Keratinocyte (primary cell): ENCODE measurements at regions not wholly inside any gene's neighbourhood (a gene's known extent, or its start where the extent isn't known, plus 50 kb on each side); places are given as distances from the start of the nearest gene placed in this dataset.

Source experiments
- DNase-seq: peaks from one replicate; pipeline ENCODE4 v3.0.0-alpha.2; 2011; ENCODE audit warnings: low read depth, missing footprints, low spot score
- FAIRE-seq: peaks from 2 replicates; lab custom pipeline; 2011; peaks lifted over from hg19 to GRCh38; lab: Jason Lieb, UNC
- H2AFZ ChIP-seq: 2 replicates; pipeline ENCODE4 v1.6.0; 2012; ENCODE audit warnings: low read length, control low read depth, inconsistent platforms; ENCODE audit not compliant: control insufficient read depth
- H3K27ac ChIP-seq: 2 replicates; pipeline ENCODE4 v1.5.1; 2011; ENCODE audit warnings: low read length; ENCODE audit not compliant: control insufficient read depth, insufficient read depth
- H3K27me3 ChIP-seq: 3 replicates; pipeline ENCODE4 v1.6.0; 2011; ENCODE audit warnings: low read length; ENCODE audit not compliant: control insufficient read depth, insufficient read depth; ENCODE audit errors: extremely low read depth
- H3K36me3 ChIP-seq, 2 experiments: 2 replicates in 1 of 2; 3 replicates in 1 of 2; pipeline ENCODE4 v1.5.1; 2011; ENCODE audit warnings: low read length in 2 of 2, mild to moderate bottlenecking in 1 of 2; ENCODE audit not compliant: control insufficient read depth in 2 of 2, insufficient read depth in 2 of 2; ENCODE audit errors: extremely low read depth in 1 of 2
- H3K4me1 ChIP-seq: 3 replicates; pipeline ENCODE4 v1.5.1; 2011; ENCODE audit warnings: low read length; ENCODE audit not compliant: control insufficient read depth, insufficient read depth; ENCODE audit errors: extremely low read depth
- H3K4me2 ChIP-seq: 3 replicates; pipeline ENCODE4 v1.6.0; 2011; ENCODE audit warnings: low read depth, low read length; ENCODE audit not compliant: control insufficient read depth, insufficient read depth; ENCODE audit errors: extremely low read depth
- H3K4me3 ChIP-seq, 3 experiments: fragments of 200-600 bp in 1 of 3; sonication (generic) in 1 of 3; 2 replicates in 2 of 3; 3 replicates in 1 of 3; pipeline ENCODE4 v1.5.1; 2011 to 2016; ENCODE audit warnings: low read length in 3 of 3, mild to moderate bottlenecking in 3 of 3, control low read depth in 2 of 3, inconsistent platforms in 1 of 3, low read depth in 1 of 3, mixed read lengths in 1 of 3, mixed run types in 1 of 3, moderate library complexity in 1 of 3; ENCODE audit not compliant: control insufficient read depth in 2 of 3, insufficient read depth in 2 of 3; ENCODE audit errors: extremely low read depth in 1 of 3
- H3K79me2 ChIP-seq: 2 replicates; pipeline ENCODE4 v1.6.0; 2012; ENCODE audit warnings: low read length; ENCODE audit not compliant: control insufficient read depth, insufficient read depth
- H3K9ac ChIP-seq: 3 replicates; pipeline ENCODE4 v1.6.0; 2011; ENCODE audit warnings: low read length; ENCODE audit not compliant: control insufficient read depth, insufficient read depth; ENCODE audit errors: extremely low read depth
- H3K9me1 ChIP-seq: 3 replicates; pipeline ENCODE4 v1.6.0; 2011; ENCODE audit warnings: low read length; ENCODE audit not compliant: control insufficient read depth, insufficient read depth; ENCODE audit errors: extremely low read depth
- H3K9me3 ChIP-seq: 2 replicates; pipeline ENCODE4 v1.5.1; 2012; ENCODE audit warnings: low read depth, low read length; ENCODE audit not compliant: control insufficient read depth
- H4K20me1 ChIP-seq: 3 replicates; pipeline ENCODE4 v1.6.0; 2011; ENCODE audit warnings: low read length; ENCODE audit not compliant: control insufficient read depth, insufficient read depth; ENCODE audit errors: extremely low read depth
- CTCF ChIP-seq, 3 experiments: IDR thresholded peaks in 1 of 3; conservative IDR thresholded peaks in 1 of 3; optimal IDR thresholded peaks in 1 of 3; 2 replicates in 2 of 3; 3 replicates in 1 of 3; pipeline versions ENCODE3 to v1.5.1; 2011; ENCODE audit warnings: low read length in 3 of 3, mild to moderate bottlenecking in 3 of 3, moderate library complexity in 2 of 3, control low read depth in 1 of 3, inconsistent platforms in 1 of 3; ENCODE audit not compliant: insufficient read depth in 2 of 3; ENCODE audit errors: extremely low read depth in 1 of 3
- EZH2 ChIP-seq: IDR thresholded peaks from one replicate; pipeline ENCODE4 v1.6.1; 2012; ENCODE audit warnings: inconsistent platforms, mild to moderate bottlenecking, low read length, moderate library complexity
- dilution Hi-C: fragments of 300-500 bp; cut with MboI; formaldehyde crosslinking; loops from one replicate; pipeline ENCODE4 v1.7.0; 2020; ENCODE audit warnings: low sequenced_read_pairs; ENCODE audit not compliant: extremely low pct_ligation_motif_present

- no peak overlapping the region for H2AFZ ChIP-seq
- dilution Hi-C loops: no loop called here
- H3K4me3 ChIP-seq: no peak overlapping the region
- no peaks in the 10 kb centered on the region for H3K9me1 ChIP-seq
- H3K27ac ChIP-seq: no peak overlapping the region
- H3K9me3 ChIP-seq: no peaks in the 10 kb centered on the region
- H3K4me1 ChIP-seq: no peaks in the 10 kb centered on the region
- no peaks in the 10 kb centered on the region for H4K20me1 ChIP-seq
- FAIRE-seq: no peak
- TF ChIP-seq EZH2 (no peak), CTCF (optimal IDR thresholded peaks at IDR 0.05 in 1 of 3, IDR thresholded peaks at IDR 0.05 in 1 of 3, conservative IDR thresholded peaks at IDR 0.05 in 1 of 3; ENCODE audit: extremely low read depth in 1 of 3, insufficient read depth in 2 of 3, low read length in 3 of 3) (no peak)
- no peaks in the 10 kb centered on the region for H3K27me3 ChIP-seq
- DNase-seq: no peak
- H3K9ac ChIP-seq: no peak overlapping the region
- H3K79me2 ChIP-seq: no peaks in the 10 kb centered on the region
- no peak overlapping the region for H3K4me2 ChIP-seq
- H3K36me3 ChIP-seq: no peaks in the 10 kb centered on the region
These were observed 77.6 kb upstream of the CEP78 start for GRCh38 chr9:78158286-78158685.

- no peaks in the 10 kb centered on the region for H3K79me2 ChIP-seq
- no peaks in the 10 kb centered on the region for H3K4me1 ChIP-seq
- H3K27me3 ChIP-seq: no peaks in the 10 kb centered on the region
- no peaks in the 10 kb centered on the region for H3K9me3 ChIP-seq
- no peaks in the 10 kb centered on the region for H3K9me1 ChIP-seq
- no peak for DNase-seq
- H3K4me3 ChIP-seq: no peak overlapping the region
- no peak overlapping the region for H3K9ac ChIP-seq
- TF ChIP-seq CTCF (optimal IDR thresholded peaks at IDR 0.05 in 1 of 3, IDR thresholded peaks at IDR 0.05 in 1 of 3, conservative IDR thresholded peaks at IDR 0.05 in 1 of 3; ENCODE audit: extremely low read depth in 1 of 3, insufficient read depth in 2 of 3, low read length in 3 of 3): no peak
- no peak for TF ChIP-seq EZH2
- H3K27ac ChIP-seq: no peak overlapping the region
- FAIRE-seq: no peak
- dilution Hi-C loops: no loop called here
- H3K4me2 ChIP-seq: no peak overlapping the region
- no peak overlapping the region for H2AFZ ChIP-seq
- H3K36me3 ChIP-seq: no peaks in the 10 kb centered on the region
- H4K20me1 ChIP-seq: no peaks in the 10 kb centered on the region
These were observed 84.9 kb upstream of the CEP78 start for GRCh38 chr9:78150983-78151356.
